HG02981 (cell line): ENCODE measurements at regions not wholly inside any gene's neighbourhood (a gene's known extent, or its start where the extent isn't known, plus 50 kb on each side); places are given as distances from the start of the nearest gene placed in this dataset.
"Not testable (repeated sequence)": the region's sequence is repeated elsewhere in the genome, so short reads cannot be mapped to it uniquely, and the experiment has no call there.

Source experiments
- ATAC-seq: cut with Tn5 transposase; IDR thresholded peaks from one replicate; pipeline ENCODE4 v1.9.1; 2021; ENCODE audit warnings: mild to moderate bottlenecking, moderate library complexity; ENCODE audit not compliant: unreplicated experiment

DNA sequence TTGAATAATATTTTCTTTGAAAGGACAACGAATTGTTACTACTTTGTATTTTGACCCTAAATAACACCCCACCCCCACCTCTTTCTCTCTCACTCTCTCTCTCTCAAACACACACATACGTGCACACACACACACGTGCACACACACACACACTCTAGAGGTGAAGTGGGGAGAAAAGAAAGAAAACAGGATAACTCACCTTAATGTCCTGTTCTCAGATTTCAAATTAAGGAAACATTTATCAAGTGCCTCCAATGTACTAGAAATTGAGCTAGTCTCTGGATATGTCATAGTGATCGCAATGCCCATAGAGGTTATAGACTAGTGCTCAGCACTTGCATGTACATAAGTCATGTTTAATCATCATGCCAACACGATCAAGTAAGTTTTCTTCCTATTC lies 1483.6 kb upstream of the SEL1L start:
- no peak for ATAC-seq

GRCh38 chr14:83019744-83020414 lies 1486.2 kb upstream of the SEL1L start:
- no peak for ATAC-seq

GRCh38 chr14:83021323-83021722 lies 1487.7 kb upstream of the SEL1L start:
- no peak for ATAC-seq

- no peak for ATAC-seq
Measured at GRCh38 chr14:83023369-83023768, 1489.7 kb upstream of the SEL1L start.

DNA sequence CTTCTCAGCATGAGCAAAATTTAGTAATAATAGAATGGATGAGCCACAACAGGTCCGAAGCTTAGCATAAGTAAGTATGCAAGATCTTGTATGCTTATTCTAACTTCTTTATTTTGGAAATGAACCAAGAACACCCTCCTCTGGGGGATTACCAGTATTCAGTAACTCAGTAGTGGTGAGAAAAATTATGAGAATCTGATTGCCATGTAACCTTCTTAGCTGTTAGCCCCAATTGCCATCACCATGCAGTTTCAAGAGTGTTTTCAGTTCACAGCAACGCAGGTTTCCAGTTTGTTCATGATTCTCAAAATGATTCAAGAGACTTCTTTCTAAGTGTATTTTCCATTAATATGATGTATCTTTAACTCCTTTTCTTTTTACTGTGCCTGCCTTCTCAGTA lies 1507.6 kb upstream of the SEL1L start:
- no peak for ATAC-seq

DNA sequence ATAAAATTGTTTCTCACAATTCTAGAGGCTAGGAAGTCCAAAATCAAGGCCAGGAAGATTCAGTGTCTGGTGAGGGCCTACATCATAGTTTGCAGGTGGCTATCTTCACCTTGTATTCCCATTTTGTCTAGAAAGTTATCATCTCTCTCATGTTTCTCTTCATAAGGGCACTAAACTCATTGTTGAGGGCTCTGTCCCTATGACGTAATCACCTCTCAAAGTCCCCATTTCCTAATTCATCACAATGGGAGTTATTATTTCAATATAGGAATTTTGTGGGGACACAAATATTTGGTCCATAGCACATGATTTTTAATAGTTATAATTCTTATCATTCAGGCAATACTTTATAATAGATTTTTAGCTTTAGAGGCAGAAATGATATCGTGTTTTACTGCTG lies 1509.2 kb upstream of the SEL1L start:
- no peak for ATAC-seq

GRCh38 chr14:83044001-83044400 lies 1510.3 kb upstream of the SEL1L start:
- no peak for ATAC-seq

DNA sequence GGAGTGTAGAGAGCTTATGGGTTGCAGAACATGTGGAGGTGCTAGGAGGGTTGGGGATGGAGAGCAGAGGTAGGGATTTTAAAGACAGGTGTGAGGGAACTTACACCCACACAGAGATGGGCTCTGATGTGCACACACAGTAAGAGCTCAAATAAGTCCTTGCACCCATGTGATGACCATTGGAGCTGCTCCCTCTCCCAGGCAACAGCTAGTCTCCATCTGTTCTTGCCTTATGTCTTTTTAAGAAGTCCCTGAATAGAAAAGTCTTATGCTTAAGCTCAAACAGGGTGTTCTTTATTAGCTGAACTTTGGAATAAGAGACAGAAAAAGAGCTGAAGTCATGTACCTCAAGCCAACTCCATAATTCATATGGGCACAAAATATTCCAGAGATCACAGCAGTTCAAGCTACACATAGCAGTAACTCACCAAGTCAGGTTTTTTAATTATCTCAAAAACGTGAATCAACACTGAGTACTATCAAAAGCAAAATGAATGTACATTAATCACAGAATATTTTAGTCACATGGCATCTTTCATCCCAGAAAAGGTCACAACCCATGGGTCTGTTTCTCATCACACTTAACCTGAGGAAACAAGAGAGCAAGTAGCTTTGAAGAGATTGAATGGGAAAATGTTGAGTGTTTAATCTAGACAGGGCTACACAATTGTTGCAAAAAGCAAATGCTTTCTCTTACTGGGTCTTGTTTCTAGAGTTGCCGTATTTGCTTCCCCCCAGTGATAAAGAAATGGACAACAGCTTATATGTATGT lies 1513.6 kb upstream of the SEL1L start:
- ATAC-seq = no peak

DNA sequence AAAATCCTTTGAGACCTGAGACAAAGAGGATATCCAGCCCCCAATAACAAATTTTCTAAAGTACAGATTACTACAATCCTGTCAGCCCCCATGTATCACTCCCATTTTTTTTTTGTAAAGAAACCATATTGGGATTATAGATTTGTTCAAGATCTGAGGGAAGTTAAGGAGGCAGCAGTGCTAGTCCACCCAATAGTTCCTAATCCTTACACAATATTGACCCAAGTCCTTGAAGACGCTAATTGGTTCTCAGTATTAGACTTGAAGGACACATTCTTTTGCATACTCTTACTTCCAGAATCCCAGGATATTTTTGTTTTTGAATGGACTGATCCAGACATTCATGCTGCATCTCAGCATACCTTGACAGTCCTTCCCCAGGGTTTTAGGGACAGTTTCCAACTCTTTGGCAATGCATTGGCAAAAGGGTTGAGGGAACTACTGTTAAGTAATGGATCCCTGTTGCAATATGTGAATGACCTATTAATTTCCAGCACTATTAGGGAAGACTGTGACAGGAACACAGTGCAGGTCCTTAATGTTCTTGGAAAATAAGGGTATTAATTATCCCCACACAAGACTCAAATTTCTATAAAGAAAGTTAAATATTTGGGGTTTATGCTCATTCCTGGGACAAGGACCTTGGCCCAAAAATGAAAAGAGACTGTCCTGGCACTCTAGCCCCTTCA lies 1519.5 kb upstream of the SEL1L start:
- ATAC-seq = no peak

DNA sequence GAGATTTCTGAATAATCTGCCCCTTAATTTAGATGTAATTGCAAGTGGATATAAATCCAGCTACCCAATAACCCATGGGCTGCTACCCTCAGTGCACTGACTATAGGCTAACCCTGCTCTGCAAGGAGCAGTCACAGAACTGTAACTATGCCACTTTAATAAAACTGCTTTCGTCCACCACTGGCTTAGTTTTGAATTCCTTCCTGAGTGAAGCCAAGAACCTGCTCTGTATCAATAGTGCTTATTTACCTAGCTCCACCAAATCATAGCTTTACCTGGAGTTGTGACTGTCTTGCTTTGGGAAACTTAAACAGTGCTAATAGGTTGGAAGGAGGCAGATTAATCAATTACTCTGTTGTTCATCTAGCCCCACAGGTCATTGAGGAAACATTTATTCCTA lies 1524.4 kb upstream of the SEL1L start:
- ATAC-seq = no peak

GRCh38 chr14:83071888-83072501 lies 1538.3 kb upstream of the SEL1L start:
- ATAC-seq = peak; percentile 94

DNA sequence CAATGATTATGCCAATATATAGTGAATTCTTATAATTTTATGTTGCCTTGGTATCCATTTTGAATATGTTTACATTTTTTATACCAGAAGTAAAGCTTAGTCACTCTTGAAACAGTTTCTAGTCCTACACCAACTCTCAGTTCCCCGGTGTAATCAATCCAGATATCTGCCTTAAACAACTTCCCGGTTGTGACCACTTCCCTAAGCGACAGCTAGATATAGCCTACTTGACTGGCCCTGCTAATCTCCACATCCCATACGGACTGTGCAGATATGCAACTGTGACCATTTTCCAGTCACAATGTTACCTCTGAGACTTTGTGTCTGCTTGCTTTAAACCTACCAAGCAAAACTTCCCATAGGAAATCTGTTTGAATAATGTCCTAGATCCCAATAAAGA lies 1551.5 kb upstream of the SEL1L start:
- ATAC-seq = no peak

DNA sequence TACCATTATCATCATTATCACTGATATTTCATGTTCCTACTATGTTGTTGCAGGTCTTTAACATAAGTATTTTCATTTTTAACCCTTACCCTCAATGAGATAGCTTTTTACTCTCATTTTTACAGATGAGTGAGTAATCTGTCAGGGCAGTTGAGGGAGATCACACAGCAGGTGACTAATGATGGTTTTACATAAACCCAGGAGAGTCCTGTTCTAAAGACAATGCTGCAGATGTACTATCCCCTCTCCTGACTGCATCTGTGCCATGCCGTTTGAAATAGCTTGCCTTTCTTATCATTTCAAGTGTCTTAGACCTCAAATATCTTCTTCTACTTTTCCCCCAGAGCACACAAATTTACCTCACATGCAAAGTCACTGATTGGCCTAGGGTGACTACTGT lies 1552.1 kb upstream of the SEL1L start:
- ATAC-seq = no peak

- not testable (repeated sequence) for ATAC-seq
Measured at GRCh38 chr14:83091991-83092956, 1558.6 kb upstream of the SEL1L start.

DNA sequence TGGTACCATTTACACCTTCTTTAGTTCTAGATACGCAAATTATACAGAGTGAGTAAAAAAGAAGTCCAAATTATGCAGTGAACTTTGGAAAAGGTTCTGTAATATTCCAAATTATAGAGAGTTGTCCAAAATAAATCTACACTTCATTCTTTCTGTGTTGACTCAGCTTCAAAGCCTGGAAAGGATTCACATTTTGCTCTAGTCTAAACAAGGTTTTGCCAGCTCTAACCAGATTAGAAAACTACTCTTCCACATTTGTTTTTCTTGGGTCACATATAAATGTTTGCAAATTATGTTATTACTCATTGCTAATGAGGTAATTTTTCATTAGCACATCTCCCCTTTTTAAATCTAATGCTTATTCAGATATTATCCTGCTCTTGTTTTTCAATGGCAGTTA lies 1562.4 kb upstream of the SEL1L start:
- ATAC-seq = no peak

DNA sequence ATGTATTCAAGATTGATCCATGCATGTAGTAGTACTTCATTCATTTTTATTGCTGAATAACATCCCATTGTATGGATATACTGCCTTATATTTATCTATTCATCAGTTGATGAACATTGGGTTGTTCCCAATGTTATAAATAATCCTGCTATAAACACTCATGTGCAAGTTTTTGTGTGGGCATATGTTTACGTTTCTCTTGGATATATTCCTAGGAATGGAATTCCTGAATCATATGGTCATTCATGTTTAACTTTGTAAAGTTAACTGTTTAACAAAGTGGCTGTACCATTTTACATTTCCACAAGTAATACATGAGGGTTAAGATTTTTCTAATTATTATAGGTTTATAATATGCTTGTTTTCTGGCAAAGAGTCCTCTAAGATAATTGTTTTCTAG lies 1568.2 kb upstream of the SEL1L start:
- no peak for ATAC-seq

DNA sequence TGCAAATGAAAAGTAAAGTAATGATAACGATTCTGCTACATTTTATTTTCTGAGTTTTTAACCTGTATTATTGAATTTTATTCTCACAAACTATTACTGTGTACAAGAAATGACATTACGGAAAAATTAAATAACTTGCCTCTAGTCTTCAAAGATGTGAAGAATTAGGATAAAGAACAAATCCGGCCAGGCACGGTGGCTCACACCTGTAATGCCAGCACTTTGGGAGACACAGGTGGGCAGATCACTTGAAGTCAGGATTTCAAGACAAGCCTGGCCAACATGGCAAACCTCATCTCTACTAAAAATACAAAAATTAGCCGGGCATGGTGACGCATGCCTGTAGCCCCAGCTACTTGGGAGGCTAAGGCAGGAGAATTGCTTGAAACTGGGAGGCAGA lies 1584.4 kb upstream of the SEL1L start:
- ATAC-seq = no peak

- no peak for ATAC-seq
Measured at GRCh38 chr14:83120187-83120586, 1586.5 kb upstream of the SEL1L start.

DNA sequence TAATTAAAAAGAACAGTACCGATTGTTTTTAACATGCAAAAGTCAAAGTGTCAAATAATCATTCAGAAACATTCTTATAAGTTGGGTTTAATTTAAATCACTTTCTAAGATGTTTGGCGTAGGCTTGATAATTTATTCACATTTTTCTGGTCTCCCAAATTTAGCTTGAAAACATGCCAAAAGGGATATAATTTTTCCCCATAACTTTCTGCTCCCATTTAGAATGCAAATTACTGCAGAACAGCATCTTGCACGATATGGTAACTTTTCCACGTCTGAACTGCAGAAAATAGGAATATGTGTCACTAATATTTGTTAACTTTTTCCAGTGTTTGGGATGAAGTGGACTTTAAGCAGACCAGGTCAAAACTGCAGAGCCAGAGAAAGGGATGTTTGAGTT lies 1592.4 kb upstream of the SEL1L start:
- no peak for ATAC-seq

DNA sequence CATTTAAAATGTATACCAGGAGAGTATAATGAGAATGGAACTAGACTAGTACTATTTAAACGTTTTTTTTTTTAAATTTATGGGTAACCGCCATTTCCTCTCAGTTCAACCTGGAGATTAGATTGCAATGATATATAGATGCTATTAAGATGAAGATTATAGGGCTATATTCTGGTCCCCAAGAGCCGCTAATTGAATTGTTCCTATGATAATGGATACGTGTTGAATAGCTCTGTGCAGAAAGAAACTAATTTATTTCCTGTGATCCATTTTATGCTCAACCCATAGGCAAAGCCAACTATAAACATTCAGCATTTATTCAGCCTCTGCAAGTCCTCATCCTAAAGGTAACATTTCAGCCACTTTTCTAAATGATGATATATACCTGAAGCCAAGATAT lies 1595.1 kb upstream of the SEL1L start:
- no peak for ATAC-seq

DNA sequence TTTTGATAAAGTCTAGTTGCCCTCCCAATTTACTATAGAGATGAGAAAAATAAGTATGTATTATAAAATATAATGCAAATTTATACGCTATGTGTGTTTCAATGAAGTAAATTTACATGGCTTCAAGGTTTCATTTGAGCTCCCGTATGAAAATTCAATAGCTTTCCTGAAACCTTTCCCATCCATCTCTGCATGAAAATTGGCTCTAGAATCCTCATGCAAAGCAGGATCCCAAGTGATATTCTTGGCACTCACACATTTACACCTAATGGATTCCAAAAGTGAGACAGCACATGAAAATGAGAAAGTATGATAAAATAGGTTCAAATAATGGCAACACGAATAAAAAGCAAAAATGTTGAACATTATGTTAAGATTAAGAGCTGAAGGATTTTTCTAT lies 1595.8 kb upstream of the SEL1L start:
- ATAC-seq = no peak
